GM18499 (cell line): ENCODE measurements at regions not wholly inside any gene's neighbourhood (a gene's known extent, or its start where the extent isn't known, plus 50 kb on each side); places are given as distances from the start of the nearest gene placed in this dataset.
"Not testable (repeated sequence)": the region's sequence is repeated elsewhere in the genome, so short reads cannot be mapped to it uniquely, and the experiment has no call there.

Experiments
- ATAC-seq: cut with Tn5 transposase; IDR thresholded peaks from one replicate; pipeline ENCODE4 v1.9.1; 2021; ENCODE audit warnings: moderate number of reproducible peaks; ENCODE audit not compliant: insufficient read depth, unreplicated experiment

- ATAC-seq: no peak
These were observed 1607.1 kb downstream of the REEP3 start for GRCh38 chr10:65128277-65128676.

- ATAC-seq: no peak
These were observed 1609.1 kb downstream of the REEP3 start for GRCh38 chr10:65130162-65130758.

- ATAC-seq: no peak
These were observed 1612.5 kb downstream of the REEP3 start for GRCh38 chr10:65133652-65134051.

- no peak for ATAC-seq
These were observed 1614.3 kb downstream of the REEP3 start for GRCh38 chr10:65135508-65135907.

GRCh38 chr10:65142641-65143435 lies 1621.6 kb downstream of the REEP3 start:
- no peak for ATAC-seq

- ATAC-seq: no peak
These were observed 1622.5 kb downstream of the REEP3 start for GRCh38 chr10:65143723-65144122.

- ATAC-seq: no peak
These were observed 1628.7 kb downstream of the REEP3 start for GRCh38 chr10:65149878-65150277.

- ATAC-seq: no peak
These were observed 1645.1 kb downstream of the REEP3 start for GRCh38 chr10:65166272-65166671.

- no peak for ATAC-seq
These were observed 1651.0 kb downstream of the REEP3 start for GRCh38 chr10:65172249-65172648.

GRCh38 chr10:65176994-65177393 lies 1655.8 kb downstream of the REEP3 start:
- ATAC-seq: no peak

GRCh38 chr10:65183236-65183635 lies 1662.0 kb downstream of the REEP3 start:
- no peak for ATAC-seq

- not testable (repeated sequence) for ATAC-seq
These were observed 1665.5 kb downstream of the REEP3 start for GRCh38 chr10:65186668-65187067.

GRCh38 chr10:65194126-65194525 lies 1672.9 kb downstream of the REEP3 start:
- no peak for ATAC-seq

GRCh38 chr10:65194555-65194954 lies 1673.4 kb downstream of the REEP3 start:
- no peak for ATAC-seq

- no peak for ATAC-seq
These were observed 1674.9 kb downstream of the REEP3 start for GRCh38 chr10:65196111-65196510.

GRCh38 chr10:65197935-65198334 lies 1676.7 kb downstream of the REEP3 start:
- ATAC-seq: no peak

- ATAC-seq: no peak
These were observed 1680.3 kb downstream of the REEP3 start for GRCh38 chr10:65201491-65201890.

- no peak for ATAC-seq
These were observed 1683.8 kb downstream of the REEP3 start for GRCh38 chr10:65204999-65205398.

GRCh38 chr10:65213170-65213569 lies 1692.0 kb downstream of the REEP3 start:
- ATAC-seq: no peak

- ATAC-seq: no peak
These were observed 1698.2 kb downstream of the REEP3 start for GRCh38 chr10:65219444-65219843.

- no peak for ATAC-seq
These were observed 1694.7 kb upstream of the LRRTM3 start for GRCh38 chr10:65231148-65231547.

- no peak for ATAC-seq
These were observed 1691.6 kb upstream of the LRRTM3 start for GRCh38 chr10:65234261-65234660.
